Mesenchymal stem cell (in vitro differentiated cells and primary cell): ENCODE measurements at regions not wholly inside any gene's neighbourhood (a gene's known extent, or its start where the extent isn't known, plus 50 kb on each side); places are given as distances from the start of the nearest gene placed in this dataset. TPM values are rescaled to one million over a fixed set of nuclear protein-coding genes. Genes with fewer than 3 reads are reported as not detected.

ENCODE experiments used
- DNase-seq: peaks from one replicate; pipeline ENCODE4 v3.0.0-alpha.2; 2013
- H2AFZ ChIP-seq: one replicate; pipeline ENCODE4 v1.6.1; 2013; ENCODE audit warnings: low read depth, mild to moderate bottlenecking, control low read depth, inconsistent platforms, low read length, moderate library complexity
- H2AK5ac ChIP-seq: 2 replicates; pipeline ENCODE4 v1.6.1; 2013; ENCODE audit warnings: low read length, moderate library complexity, mild to moderate bottlenecking, inconsistent platforms; ENCODE audit not compliant: severe bottlenecking
- H2BK120ac ChIP-seq: one replicate; pipeline ENCODE4 v1.6.1; 2013; ENCODE audit warnings: low read depth, mild to moderate bottlenecking, inconsistent platforms, low read length, moderate library complexity
- H2BK12ac ChIP-seq, 2 experiments: one replicate each; pipeline ENCODE4 v1.6.1; 2013; ENCODE audit warnings: inconsistent platforms in 2 of 2, low read length in 2 of 2, mild to moderate bottlenecking in 2 of 2, moderate library complexity in 2 of 2, control low read depth in 1 of 2
- H2BK15ac ChIP-seq: one replicate; pipeline ENCODE4 v1.6.1; 2013; ENCODE audit warnings: mild to moderate bottlenecking, low read depth, inconsistent platforms; ENCODE audit not compliant: poor library complexity, severe bottlenecking
- H2BK5ac ChIP-seq: 2 replicates; pipeline ENCODE4 v1.6.1; 2013; ENCODE audit warnings: low read depth, mild to moderate bottlenecking, low read length, control low read depth, inconsistent platforms; ENCODE audit not compliant: poor library complexity, severe bottlenecking
- H3K14ac ChIP-seq, 2 experiments: one replicate each; pipeline ENCODE4 v1.6.1; 2013; ENCODE audit warnings: inconsistent platforms in 2 of 2, low read length in 2 of 2, control low read depth in 1 of 2, mild to moderate bottlenecking in 1 of 2, moderate library complexity in 1 of 2
- H3K18ac ChIP-seq, 2 experiments: one replicate each; pipeline ENCODE4 v1.6.1; 2013; ENCODE audit warnings: inconsistent platforms in 2 of 2, low read length in 2 of 2, control low read depth in 1 of 2, low read depth in 1 of 2, mild to moderate bottlenecking in 1 of 2
- H3K23ac ChIP-seq, 2 experiments: one replicate each; pipeline ENCODE4 v1.6.1; 2013; ENCODE audit warnings: inconsistent platforms in 2 of 2, low read length in 2 of 2, mild to moderate bottlenecking in 2 of 2, moderate library complexity in 2 of 2, control low read depth in 1 of 2
- H3K27ac ChIP-seq: 2 replicates; pipeline ENCODE4 v1.5.1; 2013; ENCODE audit warnings: mild to moderate bottlenecking, moderate library complexity, low read length, control low read depth, inconsistent platforms; ENCODE audit not compliant: poor library complexity, severe bottlenecking
- H3K27me3 ChIP-seq, 2 experiments: 2 replicates each; pipeline versions ENCODE4 v1.6.1 to v1.7.0; 2013; ENCODE audit warnings: low read length in 2 of 2, mild to moderate bottlenecking in 2 of 2, moderate library complexity in 2 of 2, control low read depth in 1 of 2, inconsistent platforms in 1 of 2; ENCODE audit not compliant: control insufficient read depth in 1 of 2, insufficient read depth in 1 of 2
- H3K36me3 ChIP-seq, 2 experiments: 2 replicates each; pipeline versions ENCODE4 v1.6.1 to v1.7.0; 2013; ENCODE audit warnings: low read length in 2 of 2, control low read depth in 1 of 2, inconsistent platforms in 1 of 2, low read depth in 1 of 2, mild to moderate bottlenecking in 1 of 2; ENCODE audit not compliant: insufficient read depth in 2 of 2, control insufficient read depth in 1 of 2
- H3K4ac ChIP-seq, 2 experiments: one replicate each; pipeline ENCODE4 v1.6.1; 2013; ENCODE audit warnings: inconsistent platforms in 2 of 2, low read length in 2 of 2, mild to moderate bottlenecking in 2 of 2, moderate library complexity in 2 of 2, control low read depth in 1 of 2, low read depth in 1 of 2
- H3K4me1 ChIP-seq: 2 replicates; pipeline ENCODE4 v1.6.1; 2013; ENCODE audit warnings: low read depth, low read length, control low read depth; ENCODE audit not compliant: control insufficient read depth, insufficient read depth
- H3K4me2 ChIP-seq: 2 replicates; pipeline ENCODE4 v1.6.1; 2013; ENCODE audit warnings: low read length, mild to moderate bottlenecking, inconsistent platforms; ENCODE audit not compliant: poor library complexity, severe bottlenecking
- H3K4me3 ChIP-seq, 2 experiments: 2 replicates each; pipeline versions ENCODE4 v1.5.1 to v1.7.0; 2013; ENCODE audit warnings: low read length in 2 of 2, mild to moderate bottlenecking in 2 of 2, control low read depth in 1 of 2, low read depth in 1 of 2; ENCODE audit not compliant: insufficient read depth in 1 of 2
- H3K79me1 ChIP-seq: replicated peaks from 2 replicates; pipeline ENCODE4 v1.6.1; 2013; ENCODE audit warnings: mild to moderate bottlenecking, control low read depth, low read length, inconsistent platforms; ENCODE audit not compliant: poor library complexity, severe bottlenecking
- H3K9ac ChIP-seq: 2 replicates; pipeline ENCODE4 v1.7.0; 2013; ENCODE audit warnings: mild to moderate bottlenecking, low read length, moderate library complexity
- H3K9me3 ChIP-seq: 2 replicates; pipeline ENCODE4 v1.7.0; 2013; ENCODE audit warnings: mild to moderate bottlenecking, low read length; ENCODE audit not compliant: control insufficient read depth
- H4K8ac ChIP-seq: one replicate; pipeline ENCODE4 v1.6.1; 2013; ENCODE audit warnings: inconsistent platforms, mild to moderate bottlenecking, low read length, moderate library complexity
- H4K91ac ChIP-seq: one replicate; pipeline ENCODE4 v1.6.1; 2013; ENCODE audit warnings: mild to moderate bottlenecking, low read length, inconsistent platforms
- WGBS: methylation state at CpG from one replicate; pipeline ENCODE4 v1.1.7; 2013; ENCODE audit warnings: mixed read lengths; 5-methylcytosine and 5-hydroxymethylcytosine counted together
- small RNA-seq: library from polyadenylated mRNA; stranded (forward); fragments of <200 nt; extraction: miRNeasy Mini kit (QIAGEN cat#:217004); gene quantifications from one replicate; pipeline ENCODE3, GENCODE V24; 2013; ENCODE audit warnings: low read depth

GRCh38 chr6:54786154-54786553 is 60.4 kb upstream of the FAM83B start:
- Histone ChIP-seq H4K91ac (no peak overlapping the region), H2BK5ac (no peak overlapping the region), H2BK15ac (no peak overlapping the region), H3K4me3 (no peak overlapping the region), H3K4ac (no peak overlapping the region), H3K9ac (no peak overlapping the region), H3K27me3 (no peaks in the 10 kb centered on the region), H3K4me2 (no peak overlapping the region), H2AK5ac (no peak overlapping the region), H2BK12ac (no peak overlapping the region), H2AFZ (no peak overlapping the region), H2BK120ac (no peak overlapping the region), H3K4me1 (no peaks in the 10 kb centered on the region), H3K9me3 (no peaks in the 10 kb centered on the region), H3K18ac (no peak overlapping the region), H4K8ac (no peak overlapping the region), H3K14ac (no peak overlapping the region), H3K36me3 (no peaks in the 10 kb centered on the region), H3K23ac (no peak overlapping the region), H3K79me1 (no peaks in the 10 kb centered on the region), H3K27ac (no peak overlapping the region)
- WGBS: 100% methylated on average over 1 of the region's 2 CpGs
- no peak for DNase-seq

GRCh38 chr6:54787825-54788224 is 58.7 kb upstream of the FAM83B start:
- Histone ChIP-seq H2BK120ac (no peak overlapping the region), H2BK5ac (no peak overlapping the region), H2AK5ac (no peak overlapping the region), H3K4ac (no peak overlapping the region), H3K9ac (no peak overlapping the region), H4K8ac (no peak overlapping the region), H3K79me1 (no peaks in the 10 kb centered on the region), H3K23ac (no peak overlapping the region), H3K27ac (no peak overlapping the region), H3K9me3 (no peaks in the 10 kb centered on the region), H3K4me3 (no peak overlapping the region), H3K14ac (no peak overlapping the region), H3K27me3 (no peaks in the 10 kb centered on the region), H4K91ac (no peak overlapping the region), H2AFZ (no peak overlapping the region), H3K36me3 (no peaks in the 10 kb centered on the region), H2BK12ac (no peak overlapping the region), H3K4me1 (no peaks in the 10 kb centered on the region), H2BK15ac (no peak overlapping the region), H3K18ac (no peak overlapping the region), H3K4me2 (no peak overlapping the region)
- WGBS: no CpG with 5 or more reads among the region's 1 CpG
- no peak for DNase-seq

Small RNA genes lying in the stretch of these regions (small RNA-seq; reads per million reads assigned to genes)
- gene RNU6-1023P: not detected
